ENCODE measurements at regions not wholly inside any gene's neighbourhood (a gene's known extent, or its start where the extent isn't known, plus 50 kb on each side); places are given as distances from the start of the nearest gene placed in this dataset.

DNA sequence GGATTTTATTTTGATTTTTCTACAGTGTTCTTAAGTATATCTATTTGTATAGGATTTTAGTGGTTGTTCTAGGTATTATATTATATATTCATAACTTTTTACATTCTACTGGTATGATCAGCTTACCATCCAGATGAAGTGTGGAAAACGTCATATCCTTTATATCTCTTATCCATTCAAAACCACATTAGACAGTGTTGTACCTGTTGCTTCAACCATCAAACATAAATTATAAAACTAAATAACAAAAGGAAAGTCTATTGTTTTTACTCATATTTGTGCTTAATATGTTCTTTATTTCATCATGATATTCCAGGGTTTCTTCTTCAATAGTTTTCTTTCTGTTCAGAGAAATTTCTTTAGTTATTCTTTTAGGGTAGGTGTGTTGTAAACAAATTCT lies 191.4 kb downstream of the RPLP1 start:
- TF ChIP-seq, protein P1, sequence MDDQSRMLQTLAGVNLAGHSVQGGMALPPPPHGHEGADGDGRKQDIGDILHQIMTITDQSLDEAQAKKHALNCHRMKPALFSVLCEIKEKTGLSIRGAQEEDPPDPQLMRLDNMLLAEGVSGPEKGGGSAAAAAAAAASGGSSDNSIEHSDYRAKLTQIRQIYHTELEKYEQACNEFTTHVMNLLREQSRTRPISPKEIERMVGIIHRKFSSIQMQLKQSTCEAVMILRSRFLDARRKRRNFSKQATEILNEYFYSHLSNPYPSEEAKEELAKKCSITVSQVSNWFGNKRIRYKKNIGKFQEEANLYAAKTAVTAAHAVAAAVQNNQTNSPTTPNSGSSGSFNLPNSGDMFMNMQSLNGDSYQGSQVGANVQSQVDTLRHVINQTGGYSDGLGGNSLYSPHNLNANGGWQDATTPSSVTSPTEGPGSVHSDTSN (IDR thresholded peaks at IDR 0.05), result no peak
- TF ChIP-seq, protein P2, sequence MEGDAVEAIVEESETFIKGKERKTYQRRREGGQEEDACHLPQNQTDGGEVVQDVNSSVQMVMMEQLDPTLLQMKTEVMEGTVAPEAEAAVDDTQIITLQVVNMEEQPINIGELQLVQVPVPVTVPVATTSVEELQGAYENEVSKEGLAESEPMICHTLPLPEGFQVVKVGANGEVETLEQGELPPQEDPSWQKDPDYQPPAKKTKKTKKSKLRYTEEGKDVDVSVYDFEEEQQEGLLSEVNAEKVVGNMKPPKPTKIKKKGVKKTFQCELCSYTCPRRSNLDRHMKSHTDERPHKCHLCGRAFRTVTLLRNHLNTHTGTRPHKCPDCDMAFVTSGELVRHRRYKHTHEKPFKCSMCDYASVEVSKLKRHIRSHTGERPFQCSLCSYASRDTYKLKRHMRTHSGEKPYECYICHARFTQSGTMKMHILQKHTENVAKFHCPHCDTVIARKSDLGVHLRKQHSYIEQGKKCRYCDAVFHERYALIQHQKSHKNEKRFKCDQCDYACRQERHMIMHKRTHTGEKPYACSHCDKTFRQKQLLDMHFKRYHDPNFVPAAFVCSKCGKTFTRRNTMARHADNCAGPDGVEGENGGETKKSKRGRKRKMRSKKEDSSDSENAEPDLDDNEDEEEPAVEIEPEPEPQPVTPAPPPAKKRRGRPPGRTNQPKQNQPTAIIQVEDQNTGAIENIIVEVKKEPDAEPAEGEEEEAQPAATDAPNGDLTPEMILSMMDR (IDR thresholded peaks at IDR 0.05), result no peak
- TF ChIP-seq RARB (CRISPR knock-in tag; IDR thresholded peaks at IDR 0.05), result no peak
- TF ChIP-seq, protein P3, sequence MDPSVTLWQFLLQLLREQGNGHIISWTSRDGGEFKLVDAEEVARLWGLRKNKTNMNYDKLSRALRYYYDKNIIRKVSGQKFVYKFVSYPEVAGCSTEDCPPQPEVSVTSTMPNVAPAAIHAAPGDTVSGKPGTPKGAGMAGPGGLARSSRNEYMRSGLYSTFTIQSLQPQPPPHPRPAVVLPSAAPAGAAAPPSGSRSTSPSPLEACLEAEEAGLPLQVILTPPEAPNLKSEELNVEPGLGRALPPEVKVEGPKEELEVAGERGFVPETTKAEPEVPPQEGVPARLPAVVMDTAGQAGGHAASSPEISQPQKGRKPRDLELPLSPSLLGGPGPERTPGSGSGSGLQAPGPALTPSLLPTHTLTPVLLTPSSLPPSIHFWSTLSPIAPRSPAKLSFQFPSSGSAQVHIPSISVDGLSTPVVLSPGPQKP (IDR thresholded peaks at IDR 0.05; ENCODE audit: low read depth, low read length), result no peak
- no peak for TF ChIP-seq KDM5A (IDR thresholded peaks at IDR 0.05)
- TF ChIP-seq, protein P4, sequence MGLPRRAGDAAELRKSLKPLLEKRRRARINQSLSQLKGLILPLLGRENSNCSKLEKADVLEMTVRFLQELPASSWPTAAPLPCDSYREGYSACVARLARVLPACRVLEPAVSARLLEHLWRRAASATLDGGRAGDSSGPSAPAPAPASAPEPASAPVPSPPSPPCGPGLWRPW (IDR thresholded peaks at IDR 0.05), result no peak
- TF ChIP-seq EHMT2 (IDR thresholded peaks at IDR 0.05; ENCODE audit: low read depth), result no peak
- no peak for TF ChIP-seq POLR2A (IDR thresholded peaks at IDR 0.05; ENCODE audit: low read length)
- TF ChIP-seq RNF2 (IDR thresholded peaks at IDR 0.05; ENCODE audit: borderline replicate concordance, low read depth), result no peak
- no peak for TF ChIP-seq SMC3 (IDR thresholded peaks at IDR 0.05)
